H1 (cell line): ENCODE measurements at regions not wholly inside any gene's neighbourhood (a gene's known extent, or its start where the extent isn't known, plus 50 kb on each side); places are given as distances from the start of the nearest gene placed in this dataset.

Source experiments
- CBX5 ChIP-seq: fragments of 300-800, 300-1000 bp; sonication (generic); IDR thresholded peaks from 2 replicates; pipeline ENCODE4 v1.7.1; 2016; ENCODE audit warnings: antibody characterized with exemption, low read length, low read depth
- CTCF ChIP-seq, 3 experiments: IDR thresholded peaks; 1 replicate in 2 of 3; 2 replicates in 1 of 3; pipeline versions ENCODE4 v1.5.1 to v1.6.1; 2011; ENCODE audit warnings: low read length in 3 of 3, mild to moderate bottlenecking in 3 of 3, inconsistent platforms in 2 of 3, low read depth in 1 of 3, moderate library complexity in 1 of 3; ENCODE audit not compliant: insufficient read depth in 1 of 3; ENCODE audit errors: control extremely low read depth in 1 of 3
- EP300 ChIP-seq, 2 experiments: IDR thresholded peaks; 1 replicate in 1 of 2; 2 replicates in 1 of 2; pipeline ENCODE4 v1.6.1; 2011 to 2012; ENCODE audit warnings: low read depth in 2 of 2, low read length in 2 of 2, mild to moderate bottlenecking in 2 of 2, borderline replicate concordance in 1 of 2, inconsistent platforms in 1 of 2, moderate library complexity in 1 of 2
- JUND ChIP-seq: IDR thresholded peaks from 2 replicates; pipeline ENCODE4 v1.6.1; 2011; ENCODE audit warnings: mild to moderate bottlenecking, improper control_type of control experiment, low read length
- NRF1 ChIP-seq: IDR thresholded peaks from 2 replicates; pipeline ENCODE4 v1.6.1; 2011; ENCODE audit warnings: mild to moderate bottlenecking, low read depth, low read length, improper control_type of control experiment
- PHF8 ChIP-seq: fragments of 200-600 bp; sonication (generic); conservative IDR thresholded peaks from 2 replicates; pipeline ENCODE4 v1.7.1; 2012; ENCODE audit warnings: low read depth, mild to moderate bottlenecking, inconsistent platforms, low read length, moderate library complexity
- POLR2A ChIP-seq, 2 experiments: IDR thresholded peaks; 1 replicate in 1 of 2; 2 replicates in 1 of 2; pipeline ENCODE4 v1.6.1; 2011; ENCODE audit warnings: low read depth in 2 of 2, low read length in 2 of 2, mild to moderate bottlenecking in 2 of 2; ENCODE audit errors: control extremely low read depth in 1 of 2

- no peak for TF ChIP-seq NRF1
- TF ChIP-seq CTCF (IDR thresholded peaks at IDR 0.05; ENCODE audit: control extremely low read depth in 1 of 3, insufficient read depth in 1 of 3, low read depth in 1 of 3, low read length in 3 of 3), result no peak
- TF ChIP-seq JUND, result no peak
- no peak for TF ChIP-seq POLR2A (IDR thresholded peaks at IDR 0.05; ENCODE audit: control extremely low read depth in 1 of 2, low read depth in 2 of 2, low read length in 2 of 2)
- no peak for TF ChIP-seq EP300 (IDR thresholded peaks at IDR 0.05; ENCODE audit: borderline replicate concordance in 1 of 2, low read depth in 2 of 2, low read length in 2 of 2)
- TF ChIP-seq CBX5, result no peak
- TF ChIP-seq PHF8, result no peak
Measured at GRCh38 chr3:31355807-31356206, 176.9 kb upstream of the STT3B start.
